DND-41 (cell line): ENCODE measurements at regions not wholly inside any gene's neighbourhood (a gene's known extent, or its start where the extent isn't known, plus 50 kb on each side); places are given as distances from the start of the nearest gene placed in this dataset.

Experiments
- CTCF ChIP-seq: IDR thresholded peaks from 2 replicates; pipeline ENCODE4 v1.5.1; 2012; ENCODE audit warnings: borderline replicate concordance, low read length, moderate library complexity, mild to moderate bottlenecking; ENCODE audit not compliant: poor library complexity, severe bottlenecking; ENCODE audit errors: extremely low read depth
- EZH2 ChIP-seq: IDR thresholded peaks from 3 replicates; pipeline ENCODE4 v1.6.1; 2012; ENCODE audit warnings: borderline replicate concordance, low read depth, mild to moderate bottlenecking, moderate library complexity, low read length, inconsistent platforms; ENCODE audit not compliant: severe bottlenecking

GRCh38 chr2:55101466-55101865 is 51.2 kb upstream of the RTN4 start:
- TF ChIP-seq CTCF (no peak), EZH2 (no peak)
